ENCODE measurements at regions not wholly inside any gene's neighbourhood (a gene's known extent, or its start where the extent isn't known, plus 50 kb on each side); places are given as distances from the start of the nearest gene placed in this dataset.

DNA sequence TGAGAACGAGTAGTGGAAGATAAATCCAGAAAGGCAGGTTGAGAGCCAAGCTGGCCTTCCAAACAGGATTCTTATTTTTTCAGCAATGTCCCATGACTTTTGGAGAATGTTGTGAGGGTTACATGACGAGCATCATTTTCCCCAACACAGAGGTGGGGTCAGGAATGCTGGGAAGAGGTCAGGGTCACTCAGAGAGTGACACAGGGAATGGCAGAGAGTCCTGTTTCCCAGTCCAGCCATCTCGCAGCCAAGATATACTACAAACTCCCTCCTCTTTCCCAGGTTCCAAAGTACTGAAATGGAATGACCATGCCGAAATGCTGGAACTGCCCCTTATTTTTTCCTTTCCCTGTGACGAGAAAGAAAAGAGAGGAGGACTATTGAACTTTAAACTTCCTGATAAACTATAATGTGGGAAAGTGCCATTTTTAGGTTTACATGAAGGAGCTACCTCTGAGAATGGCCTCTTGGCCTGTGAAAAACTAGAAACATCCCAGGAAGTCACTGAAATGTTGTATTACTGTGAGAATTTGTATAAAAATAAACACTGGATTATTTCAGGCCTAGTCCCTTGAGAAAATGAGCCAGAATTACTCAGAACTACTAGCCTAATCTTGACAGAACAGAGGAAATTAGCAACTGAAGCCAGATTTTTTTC is 420.4 kb downstream of the CETN3 start:
- H3K27me3 ChIP-seq (ENCODE audit: low read length), result no peaks in the 10 kb centered on the region
- TF ChIP-seq, protein P1, sequence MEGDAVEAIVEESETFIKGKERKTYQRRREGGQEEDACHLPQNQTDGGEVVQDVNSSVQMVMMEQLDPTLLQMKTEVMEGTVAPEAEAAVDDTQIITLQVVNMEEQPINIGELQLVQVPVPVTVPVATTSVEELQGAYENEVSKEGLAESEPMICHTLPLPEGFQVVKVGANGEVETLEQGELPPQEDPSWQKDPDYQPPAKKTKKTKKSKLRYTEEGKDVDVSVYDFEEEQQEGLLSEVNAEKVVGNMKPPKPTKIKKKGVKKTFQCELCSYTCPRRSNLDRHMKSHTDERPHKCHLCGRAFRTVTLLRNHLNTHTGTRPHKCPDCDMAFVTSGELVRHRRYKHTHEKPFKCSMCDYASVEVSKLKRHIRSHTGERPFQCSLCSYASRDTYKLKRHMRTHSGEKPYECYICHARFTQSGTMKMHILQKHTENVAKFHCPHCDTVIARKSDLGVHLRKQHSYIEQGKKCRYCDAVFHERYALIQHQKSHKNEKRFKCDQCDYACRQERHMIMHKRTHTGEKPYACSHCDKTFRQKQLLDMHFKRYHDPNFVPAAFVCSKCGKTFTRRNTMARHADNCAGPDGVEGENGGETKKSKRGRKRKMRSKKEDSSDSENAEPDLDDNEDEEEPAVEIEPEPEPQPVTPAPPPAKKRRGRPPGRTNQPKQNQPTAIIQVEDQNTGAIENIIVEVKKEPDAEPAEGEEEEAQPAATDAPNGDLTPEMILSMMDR (IDR thresholded peaks at IDR 0.05; ENCODE audit: insufficient read depth, low read length, poor library complexity, severe bottlenecking), result no peak
- TF ChIP-seq EZH2phosphoT487 (conservative IDR thresholded peaks at IDR 0.05; ENCODE audit: low read length), result no peak

DNA sequence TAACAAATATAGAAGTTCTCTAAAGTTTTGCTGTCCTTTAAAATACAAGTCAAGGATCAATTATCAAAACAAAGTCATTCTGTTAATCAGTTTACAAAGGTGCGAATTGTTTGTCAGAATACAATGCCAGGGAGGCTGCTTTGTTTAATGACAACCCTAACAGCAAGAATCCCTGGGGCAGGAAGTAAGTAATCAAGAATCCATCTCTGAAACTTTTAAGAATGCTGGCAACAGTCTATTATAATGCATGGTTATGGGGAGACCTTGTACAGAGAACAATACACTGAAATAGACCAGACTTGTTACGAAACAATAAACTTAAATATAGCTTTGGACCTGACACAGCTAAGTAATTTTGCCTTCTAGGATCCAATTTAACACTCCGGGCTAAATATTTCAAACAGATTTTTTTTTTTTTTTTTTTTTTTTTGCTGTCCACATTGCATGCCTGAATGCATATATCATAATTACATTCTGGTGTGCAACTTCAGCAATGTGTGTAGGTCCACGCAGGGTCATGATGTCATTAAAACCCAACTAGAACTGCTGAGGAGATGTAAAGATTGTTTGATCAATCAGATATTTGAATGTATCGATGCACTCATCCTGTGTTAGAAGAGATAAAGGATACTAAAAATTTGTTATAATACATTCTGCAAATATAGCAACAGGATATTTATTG is 421.3 kb downstream of the CETN3 start:
- H3K9me3 ChIP-seq (ENCODE audit: insufficient read depth, low read length), result no peaks in the 10 kb centered on the region
- H3K4me2 ChIP-seq (ENCODE audit: low read depth, low read length, poor library complexity, severe bottlenecking), result no peak overlapping the region
- TF ChIP-seq, protein P1 (IDR thresholded peaks at IDR 0.05; ENCODE audit: insufficient read depth, low read length, poor library complexity, severe bottlenecking), result no peak
- TF ChIP-seq EZH2phosphoT487 (conservative IDR thresholded peaks at IDR 0.05; ENCODE audit: low read length), result no peak
- H3F3A ChIP-seq (ENCODE audit: insufficient read depth), result no peaks in the 10 kb centered on the region
- no peaks in the 10 kb centered on the region for H3K9me2 ChIP-seq (replicated peaks; ENCODE audit: insufficient read depth, low read length)
- H3K27ac ChIP-seq (ENCODE audit: low read depth, low read length), result no peak overlapping the region
- no peaks in the 10 kb centered on the region for H3K36me3 ChIP-seq (ENCODE audit: low read length)
- no peaks in the 10 kb centered on the region for H3K79me2 ChIP-seq (ENCODE audit: insufficient read depth, low read length)
- no peaks in the 10 kb centered on the region for H3K27me3 ChIP-seq (ENCODE audit: low read length)
- H3K4me3 ChIP-seq (ENCODE audit: insufficient read depth, low read length, poor library complexity, severe bottlenecking), result no peak overlapping the region
- no peak overlapping the region for H2AFZ ChIP-seq (ENCODE audit: low read depth, low read length, severe bottlenecking)
- no peaks in the 10 kb centered on the region for H4K20me1 ChIP-seq (ENCODE audit: low read depth, low read length)
- no peak overlapping the region for H3K9ac ChIP-seq (ENCODE audit: low read length)

More for the DNA sequence above, 420.4 kb downstream of the CETN3 start:
- H4K20me1 ChIP-seq (ENCODE audit: low read depth, low read length), result no peaks in the 10 kb centered on the region
- no peak overlapping the region for H3K4me2 ChIP-seq (ENCODE audit: low read depth, low read length, poor library complexity, severe bottlenecking)
- H3F3A ChIP-seq (ENCODE audit: insufficient read depth), result no peaks in the 10 kb centered on the region
- H3K9me2 ChIP-seq (replicated peaks; ENCODE audit: insufficient read depth, low read length), result no peaks in the 10 kb centered on the region
- no peak overlapping the region for H3K9ac ChIP-seq (ENCODE audit: low read length)
- no peaks in the 10 kb centered on the region for H3K79me2 ChIP-seq (ENCODE audit: insufficient read depth, low read length)
- no peak overlapping the region for H3K4me3 ChIP-seq (ENCODE audit: insufficient read depth, low read length, poor library complexity, severe bottlenecking)
- H3K36me3 ChIP-seq (ENCODE audit: low read length), result no peaks in the 10 kb centered on the region
- H2AFZ ChIP-seq (ENCODE audit: low read depth, low read length, severe bottlenecking), result no peak overlapping the region
- H3K9me3 ChIP-seq (ENCODE audit: insufficient read depth, low read length), result no peaks in the 10 kb centered on the region
- H3K27ac ChIP-seq (ENCODE audit: low read depth, low read length), result no peak overlapping the region

DNA sequence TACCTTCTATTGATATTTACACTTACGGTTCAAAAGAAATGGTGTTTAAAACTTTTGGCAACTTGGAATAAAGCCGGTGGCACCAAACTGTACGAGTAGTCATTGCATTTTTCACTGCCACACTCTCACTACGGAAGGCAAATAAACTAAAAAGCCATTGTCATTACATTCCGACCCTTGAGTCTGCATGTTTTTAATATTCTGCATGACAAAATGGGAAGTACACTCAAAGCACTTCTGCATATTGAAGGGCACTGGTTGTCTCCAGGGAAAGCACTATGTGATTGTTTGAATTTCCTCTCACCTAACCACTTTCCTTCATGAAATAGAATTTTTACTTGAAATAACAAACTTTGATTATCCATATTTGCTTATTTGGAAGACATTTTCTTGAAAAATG is 426.3 kb downstream of the CETN3 start:
- TF ChIP-seq EZH2phosphoT487 (conservative IDR thresholded peaks at IDR 0.05; ENCODE audit: low read length), result no peak
- TF ChIP-seq, protein P1 (IDR thresholded peaks at IDR 0.05; ENCODE audit: insufficient read depth, low read length, poor library complexity, severe bottlenecking), result no peak

More for the DNA sequence above, 426.3 kb downstream of the CETN3 start:
- no peak overlapping the region for H3K4me3 ChIP-seq (ENCODE audit: insufficient read depth, low read length, poor library complexity, severe bottlenecking)
- H3K27ac ChIP-seq (ENCODE audit: low read depth, low read length), result no peak overlapping the region
- no peak overlapping the region for H3K9ac ChIP-seq (ENCODE audit: low read length)
- no peaks in the 10 kb centered on the region for H3F3A ChIP-seq (ENCODE audit: insufficient read depth)
- no peaks in the 10 kb centered on the region for H3K27me3 ChIP-seq (ENCODE audit: low read length)
- no peak overlapping the region for H2AFZ ChIP-seq (ENCODE audit: low read depth, low read length, severe bottlenecking)
- no peaks in the 10 kb centered on the region for H3K9me2 ChIP-seq (replicated peaks; ENCODE audit: insufficient read depth, low read length)
- no peak overlapping the region for H3K4me2 ChIP-seq (ENCODE audit: low read depth, low read length, poor library complexity, severe bottlenecking)
- no peaks in the 10 kb centered on the region for H3K79me2 ChIP-seq (ENCODE audit: insufficient read depth, low read length)
- H4K20me1 ChIP-seq (ENCODE audit: low read depth, low read length), result no peaks in the 10 kb centered on the region
- no peaks in the 10 kb centered on the region for H3K9me3 ChIP-seq (ENCODE audit: insufficient read depth, low read length)
- H3K36me3 ChIP-seq (ENCODE audit: low read length), result no peaks in the 10 kb centered on the region

Measured in SU-DHL-6 (cell line).